SW 1271 (cell line): ENCODE measurements at regions not wholly inside any gene's neighbourhood (a gene's known extent, or its start where the extent isn't known, plus 50 kb on each side); places are given as distances from the start of the nearest gene placed in this dataset.
A peak's percentile ranks its signal among the peaks of the same experiment; 100 is the strongest.

Source experiments
- DNase-seq, 2 experiments: peaks; one replicate each; lab custom pipeline; 2025; lab: John Stamatoyannopoulos, UW

- DNase-seq = no peak
These were observed 50.0 kb upstream of the DOCK9 start for GRCh38 chr13:99027661-99028425.

DNA sequence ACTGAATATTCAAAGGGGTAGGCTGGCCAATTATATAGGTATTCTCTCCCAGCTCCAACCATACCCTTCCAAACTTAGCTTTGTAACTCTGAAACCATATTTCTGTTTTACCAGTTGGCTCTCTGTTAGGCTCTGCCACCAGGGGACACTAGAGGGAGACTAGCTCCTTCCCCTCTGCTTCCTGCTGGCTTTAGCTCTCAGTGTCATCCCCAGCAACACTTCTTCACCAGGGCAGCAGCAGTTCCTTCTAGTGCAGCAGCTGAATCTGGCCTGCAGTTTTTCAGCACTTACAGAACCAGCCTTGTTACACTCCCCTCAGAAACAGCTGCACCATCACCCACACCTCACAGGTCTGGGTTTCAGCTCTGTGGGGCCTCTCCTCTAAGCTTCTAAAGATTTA is 51.0 kb upstream of the DOCK9 start:
- DNase-seq = peak in 1 of 2 experiments; percentile 21

DNA sequence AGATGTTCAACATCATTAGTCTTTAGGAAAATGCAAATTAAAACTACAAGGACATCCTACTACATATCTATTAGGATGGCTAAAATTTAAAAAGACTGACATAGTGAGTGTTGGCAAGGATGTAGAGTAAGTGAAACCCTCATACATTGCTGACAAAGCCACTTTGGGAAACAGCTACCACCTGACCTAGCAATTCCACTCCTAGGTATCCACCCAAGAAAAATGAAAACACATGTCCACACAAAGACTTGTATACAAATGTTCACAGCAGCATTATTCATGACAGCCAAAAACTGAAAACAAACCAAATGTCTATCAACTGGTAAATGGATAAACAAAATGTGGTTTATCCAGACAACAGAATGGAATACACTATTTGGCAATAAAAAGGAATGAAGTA is 51.7 kb upstream of the DOCK9 start:
- no peak for DNase-seq

DNA sequence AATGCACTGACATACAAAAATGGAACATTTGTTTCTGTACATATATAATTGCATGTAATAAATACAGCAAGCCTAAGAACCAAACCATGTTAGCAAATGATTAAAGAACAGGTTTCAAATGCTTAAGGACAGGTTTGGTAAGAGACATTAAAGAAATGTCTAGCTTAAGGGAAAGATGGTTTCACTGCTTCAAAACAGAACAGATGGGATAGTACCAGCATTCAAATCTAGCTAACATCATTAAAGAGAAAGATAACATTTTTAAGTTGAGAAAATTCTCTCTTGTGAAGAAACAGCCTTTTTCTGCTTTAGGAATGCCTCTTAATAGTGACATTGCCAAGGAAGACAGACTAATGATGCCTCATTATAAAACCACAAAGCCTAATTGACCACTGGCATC is 52.5 kb upstream of the DOCK9 start:
- no peak for DNase-seq

DNA sequence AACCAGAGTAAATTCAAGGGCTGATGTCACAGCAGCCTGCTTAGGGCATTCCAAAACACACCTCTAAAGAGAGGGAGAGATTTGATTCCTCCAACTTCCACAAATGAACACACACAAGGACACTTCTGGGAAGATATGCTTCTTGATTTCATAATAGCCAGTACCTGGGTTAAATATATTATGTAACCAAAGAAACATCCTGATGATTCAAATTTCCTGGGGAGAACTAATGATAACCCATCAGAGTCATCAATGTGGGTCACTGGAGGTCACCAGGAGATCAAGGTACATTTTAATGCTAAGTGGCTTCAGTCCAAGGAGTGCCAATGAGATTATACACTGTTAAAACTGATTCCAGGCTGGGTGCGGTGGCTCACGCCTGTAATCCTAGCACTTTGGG is 54.0 kb upstream of the DOCK9 start:
- DNase-seq = no peak

GRCh38 chr13:99033814-99034213 is 56.0 kb upstream of the DOCK9 start:
- peak in 1 of 2 experiments; percentile 64 for DNase-seq

- no peak for DNase-seq
These were observed 56.6 kb upstream of the DOCK9 start for GRCh38 chr13:99034333-99035085.

GRCh38 chr13:99035715-99036114 is 57.9 kb upstream of the DOCK9 start:
- no peak for DNase-seq

DNA sequence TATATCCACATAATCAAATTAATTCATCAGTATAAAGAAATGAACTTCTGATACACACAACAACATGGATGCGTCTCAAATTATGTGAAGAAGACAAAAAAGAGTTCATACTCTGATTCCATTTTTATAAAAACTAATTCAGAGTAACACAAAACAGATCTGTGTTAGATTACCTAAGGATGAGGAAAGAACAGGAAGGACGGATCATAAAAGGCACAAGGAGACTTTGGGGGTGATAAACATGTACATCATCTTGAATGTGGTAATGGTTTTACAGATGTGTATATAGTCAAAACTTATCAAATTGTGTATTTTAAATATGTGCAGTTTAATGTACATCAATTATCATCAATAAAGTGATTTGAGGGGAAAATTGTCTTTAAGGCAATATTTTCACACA is 59.9 kb upstream of the DOCK9 start:
- no peak for DNase-seq

DNA sequence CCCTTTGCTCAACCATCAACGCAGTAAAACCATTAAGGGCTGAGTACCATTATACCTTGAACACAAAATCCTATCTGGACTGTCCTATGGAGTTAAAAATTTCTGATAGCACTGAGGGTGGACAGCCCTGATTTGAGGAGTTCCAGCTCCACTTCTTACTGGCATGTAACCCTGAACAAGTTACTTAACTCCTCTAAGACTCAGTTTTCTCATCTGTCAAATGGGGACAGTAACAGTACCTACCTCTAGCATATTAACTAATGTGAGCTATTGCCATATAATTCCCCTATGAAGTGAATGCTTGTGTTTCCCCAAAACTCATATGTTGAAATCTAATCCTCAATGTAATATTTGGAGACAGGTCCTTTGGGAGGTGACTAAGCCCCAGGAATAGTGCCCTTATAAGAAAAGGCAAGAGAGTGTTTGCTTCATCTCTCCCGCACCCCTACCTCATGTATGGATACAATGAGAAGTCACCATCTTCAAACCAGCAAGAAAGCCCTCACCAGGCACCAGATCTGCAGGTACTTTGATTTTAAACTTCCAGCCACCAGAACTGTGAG is 61.9 kb upstream of the DOCK9 start:
- DNase-seq = no peak

DNA sequence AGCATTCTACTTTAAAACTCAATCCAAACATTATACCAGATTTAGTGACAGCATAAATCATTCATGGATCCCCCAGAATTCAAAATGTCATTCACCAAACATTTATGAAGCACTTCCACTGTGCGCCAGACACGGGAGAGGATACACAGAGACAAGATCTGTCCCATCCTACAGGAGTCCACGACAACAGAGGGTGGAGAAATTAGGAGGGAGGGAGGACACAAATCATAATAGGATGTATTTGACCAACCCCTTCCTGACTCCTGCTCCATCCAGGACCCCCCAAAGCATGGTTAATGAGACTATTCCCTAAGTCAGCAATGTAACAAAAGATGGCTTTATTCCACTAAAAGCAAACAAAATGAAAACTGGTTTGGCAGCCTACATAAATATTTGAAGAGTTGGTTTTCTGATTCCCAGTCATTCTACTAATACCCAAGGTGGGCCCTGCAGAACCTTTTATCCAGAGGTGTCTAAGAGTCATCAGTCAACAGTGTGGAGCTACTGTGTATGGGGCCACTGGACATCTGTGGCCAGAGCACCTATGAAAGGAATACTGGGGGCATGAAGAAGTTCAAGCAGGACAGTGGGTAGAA is 62.8 kb upstream of the DOCK9 start:
- DNase-seq = no peak

DNA sequence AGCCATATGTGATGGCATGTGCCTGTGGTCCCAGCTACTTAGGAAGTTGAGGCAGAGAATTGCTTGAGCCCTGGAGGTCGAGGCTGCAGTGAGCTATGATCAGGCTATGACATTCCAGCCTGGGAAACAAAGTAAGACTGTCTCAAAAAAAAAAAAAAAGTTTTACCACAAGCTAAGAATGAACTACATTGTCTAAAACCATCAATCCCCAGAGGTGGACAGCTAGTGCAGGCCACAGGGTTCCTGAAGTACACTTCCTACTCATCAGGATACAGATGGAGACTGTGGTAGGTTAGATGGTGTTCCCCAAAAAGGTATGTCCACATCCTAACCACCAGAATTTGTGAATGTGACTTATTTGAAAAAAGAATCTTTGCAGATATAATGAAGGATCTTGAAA is 63.5 kb upstream of the DOCK9 start:
- DNase-seq = no peak

- no peak for DNase-seq
These were observed 63.9 kb upstream of the DOCK9 start for GRCh38 chr13:99041788-99042187.

- no peak for DNase-seq
These were observed 64.8 kb upstream of the DOCK9 start for GRCh38 chr13:99042521-99043250.

DNA sequence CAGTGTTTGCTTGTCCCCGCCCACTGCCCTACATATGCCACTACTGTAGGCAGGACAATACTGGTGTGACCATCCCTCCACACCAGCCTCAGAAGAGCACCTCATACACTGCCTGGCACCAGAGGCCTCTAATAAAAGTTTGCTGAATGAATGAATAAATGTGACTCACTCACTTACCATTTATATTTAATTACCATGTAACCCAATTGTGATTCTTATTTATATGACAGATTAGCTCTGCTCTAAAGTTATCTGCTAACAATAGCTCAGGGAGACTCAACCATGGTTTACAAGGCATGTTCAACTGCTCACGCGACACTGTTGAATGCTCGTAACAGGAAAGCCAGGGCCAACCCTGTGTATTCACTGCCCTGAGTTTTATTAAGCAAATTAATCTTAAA is 66.0 kb upstream of the DOCK9 start:
- no peak for DNase-seq

GRCh38 chr13:99044764-99045163 is 66.9 kb upstream of the DOCK9 start:
- no peak for DNase-seq

DNA sequence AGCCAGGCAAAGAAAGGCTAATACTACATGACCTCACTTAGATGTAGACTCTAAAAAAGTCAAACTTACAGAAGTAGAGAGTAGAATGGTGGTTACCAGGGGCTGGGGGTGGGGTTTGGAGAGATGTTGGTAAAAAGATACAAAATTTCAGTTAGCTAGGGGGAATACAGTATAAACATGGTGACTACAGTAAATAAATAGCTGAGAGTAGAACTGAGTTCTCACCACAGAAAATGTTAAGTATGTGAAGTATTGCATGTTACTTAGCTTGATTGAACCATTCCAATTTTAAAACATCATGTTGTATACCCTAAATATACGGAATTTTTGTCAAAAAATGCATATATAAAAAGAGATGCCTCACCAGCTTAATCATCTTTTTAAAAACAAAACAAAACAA is 67.5 kb upstream of the DOCK9 start:
- DNase-seq = no peak

- DNase-seq = no peak
These were observed 69.0 kb upstream of the DOCK9 start for GRCh38 chr13:99046851-99047250.

DNA sequence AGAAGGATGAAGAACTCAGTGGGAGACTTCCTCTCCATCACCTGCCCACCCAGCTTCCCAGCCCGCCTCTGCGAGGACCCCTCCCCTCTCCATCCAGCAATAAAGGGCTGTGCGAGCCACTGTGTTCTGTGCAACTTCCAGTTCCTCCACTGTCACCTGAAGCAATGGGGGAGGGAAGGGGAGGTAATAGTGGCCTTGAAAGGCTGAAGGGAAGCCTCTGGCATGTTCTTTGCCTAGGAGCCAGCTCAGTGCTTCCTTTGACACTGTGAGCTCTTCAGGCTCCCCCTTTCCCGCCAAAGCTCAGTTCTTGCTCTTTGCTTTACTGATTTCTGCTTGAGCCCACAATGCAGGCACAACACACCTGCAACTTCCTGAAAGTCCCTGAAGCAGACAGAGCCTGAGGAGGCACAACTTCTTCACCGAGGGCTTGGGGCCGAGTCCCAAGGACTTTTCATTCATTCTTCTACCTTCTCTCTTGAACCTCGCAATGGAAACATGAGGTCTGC is 73.2 kb upstream of the DOCK9 start:
- DNase-seq = no peak

GRCh38 chr13:99051768-99052455 is 74.0 kb upstream of the DOCK9 start:
- no peak for DNase-seq

DNA sequence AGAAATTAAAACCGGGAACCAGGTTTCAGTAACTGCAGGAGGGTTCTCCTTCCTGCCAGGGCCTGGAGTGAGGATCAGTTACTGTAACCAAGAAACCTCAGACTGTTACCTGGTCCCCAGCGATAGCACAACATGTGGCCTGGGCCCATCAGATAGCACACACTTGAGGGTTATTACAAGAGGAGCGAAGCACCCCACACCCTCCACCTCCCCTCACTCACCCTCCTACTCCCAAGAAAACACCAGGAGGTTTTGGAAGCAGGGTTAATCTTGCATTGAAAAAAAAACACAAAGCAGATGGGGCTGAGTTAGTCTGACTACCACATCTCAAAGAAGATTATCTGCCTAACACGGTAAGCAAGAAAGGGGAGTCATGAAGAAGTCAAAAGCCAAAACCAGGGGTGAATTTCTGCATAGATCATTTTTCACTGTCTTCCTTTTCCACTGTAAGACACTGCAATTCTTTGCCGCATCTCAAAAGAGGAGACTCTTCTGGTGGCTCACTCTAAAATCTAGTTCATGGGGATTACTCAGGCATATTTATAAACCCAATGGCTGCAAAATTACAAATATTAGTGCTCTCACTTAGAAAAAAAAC is 75.9 kb upstream of the DOCK9 start:
- DNase-seq = no peak
